Activated CD4-positive, alpha-beta T cell treated with anti-CD3 and anti-CD28 coated beads for 36 hours (primary cell): ENCODE measurements at regions not wholly inside any gene's neighbourhood (a gene's known extent, or its start where the extent isn't known, plus 50 kb on each side); places are given as distances from the start of the nearest gene placed in this dataset.

ENCODE experiments used
- ATAC-seq: fragments of 200-7000 bp; cut with Tn5 transposase; one replicate; pipeline ENCODE4 v1.10.0; 2021; ENCODE audit warnings: mild to moderate bottlenecking, moderate library complexity
- CTCF ChIA-PET: fragments of 350-600 bp; sonication (Branson Sonifier 250); formaldehyde crosslinking; loops from one replicate; lab custom pipeline; 2021; ENCODE audit warnings: antibody characterized with exemption; lab: Charles Lee
- POLR2A ChIA-PET: fragments of 350-600 bp; sonication (Branson Sonifier 250); formaldehyde crosslinking; loops from one replicate; lab custom pipeline; 2021; ENCODE audit warnings: antibody characterized with exemption, inconsistent platforms; lab: Charles Lee
- DNase-seq: peaks from one replicate; pipeline ENCODE4 v3.0.0-alpha.2; 2020
- H3K27ac Mint-ChIP-seq: one replicate; pipeline ENCODE4 v1.8.0; 2021; ENCODE audit warnings: mixed read lengths
- H3K27me3 Mint-ChIP-seq: one replicate; pipeline ENCODE4 v1.8.0; 2021; ENCODE audit warnings: mixed read lengths
- H3K36me3 Mint-ChIP-seq: one replicate; pipeline ENCODE4 v1.8.0; 2021; ENCODE audit warnings: low read depth, mixed read lengths
- H3K4me1 Mint-ChIP-seq: one replicate; pipeline ENCODE4 v1.8.0; 2021; ENCODE audit warnings: mixed read lengths
- H3K4me3 Mint-ChIP-seq: one replicate; pipeline ENCODE4 v1.8.0; 2021; ENCODE audit warnings: mild to moderate bottlenecking, moderate library complexity, mixed read lengths
- H3K9me3 Mint-ChIP-seq: one replicate; pipeline ENCODE4 v1.8.0; 2021; ENCODE audit warnings: low read depth, mixed read lengths
- intact Hi-C, 2 experiments: fragments of 100-400 bp; cut with DNase I in 1 of 2; cut with micrococcal nuclease in 1 of 2; formaldehyde crosslinking; loops; one replicate each; pipeline versions ENCODE4 v1.14.2 to v1.15.1; 2022 to 2024; cut with DNase I, micrococcal nuclease

GRCh38 chr20:11810311-11811083, 107.2 kb upstream of the BTBD3 start:
- no peaks in the 10 kb centered on the region for H3K9me3 Mint-ChIP-seq
- H3K4me3 Mint-ChIP-seq: no peak overlapping the region
- ChIA-PET CTCF (no interaction called here), POLR2A (no interaction called here)
- intact Hi-C loops: no loop called here
- H3K27ac Mint-ChIP-seq: no peak overlapping the region
- H3K36me3 Mint-ChIP-seq: no peaks in the 10 kb centered on the region
- H3K4me1 Mint-ChIP-seq: no peaks in the 10 kb centered on the region
- no peak for DNase-seq
- ATAC-seq: no peak
- H3K27me3 Mint-ChIP-seq: no peaks in the 10 kb centered on the region

GRCh38 chr20:11813106-11813890, 104.4 kb upstream of the BTBD3 start:
- H3K36me3 Mint-ChIP-seq: no peaks in the 10 kb centered on the region

DNA sequence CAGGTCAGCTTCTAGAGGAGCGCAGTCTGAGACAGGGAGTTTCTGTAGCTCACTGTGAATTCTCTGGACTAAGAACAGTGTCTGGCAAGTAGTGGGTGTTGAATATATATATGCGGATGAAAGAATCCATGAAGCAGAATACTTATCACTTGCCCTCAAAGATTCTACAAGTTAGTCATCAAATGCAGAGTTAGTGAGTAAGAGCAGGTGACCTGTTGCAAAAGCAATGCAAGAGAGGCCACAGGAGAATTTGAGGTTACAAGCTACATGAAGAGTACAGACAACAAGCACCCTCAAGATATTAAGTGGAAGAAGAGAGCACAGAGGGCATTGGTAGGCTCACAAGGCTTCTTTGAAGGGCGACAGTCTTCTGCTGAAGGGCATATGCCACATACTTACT, 103.4 kb upstream of the BTBD3 start:
- Mint-ChIP-seq H3K27ac (no peak overlapping the region), H3K9me3 (no peaks in the 10 kb centered on the region), H3K4me3 (no peak overlapping the region), H3K27me3 (peaks cover 3% of the 10 kb centered on the region), H3K36me3 (no peaks in the 10 kb centered on the region), H3K4me1 (no peaks in the 10 kb centered on the region)
- ATAC-seq: no peak
- intact Hi-C loops: no loop called here
- DNase-seq: no peak
- POLR2A ChIA-PET: no interaction called here
- CTCF ChIA-PET: no interaction called here

More at GRCh38 chr20:11813106-11813890, 104.4 kb upstream of the BTBD3 start:
- ChIA-PET CTCF (no interaction called here), POLR2A (no interaction called here)
- no peaks in the 10 kb centered on the region for H3K4me1 Mint-ChIP-seq
- no peaks in the 10 kb centered on the region for H3K9me3 Mint-ChIP-seq
- intact Hi-C loops: no loop called here
- DNase-seq (no peak), ATAC-seq (no peak)
- H3K27me3 Mint-ChIP-seq: peaks cover 3% of the 10 kb centered on the region
- no peak overlapping the region for H3K27ac Mint-ChIP-seq
- H3K4me3 Mint-ChIP-seq: no peak overlapping the region

- ChIA-PET POLR2A (no interaction called here), CTCF (no interaction called here)
- Mint-ChIP-seq H3K4me3 (no peak overlapping the region), H3K4me1 (no peaks in the 10 kb centered on the region), H3K27ac (no peak overlapping the region), H3K36me3 (no peaks in the 10 kb centered on the region), H3K27me3 (peaks cover 2% of the 10 kb centered on the region), H3K9me3 (no peaks in the 10 kb centered on the region)
- ATAC-seq (no peak), DNase-seq (no peak)
- intact Hi-C loops: no loop called here
Measured at GRCh38 chr20:11820838-11821237, 96.9 kb upstream of the BTBD3 start.

DNA sequence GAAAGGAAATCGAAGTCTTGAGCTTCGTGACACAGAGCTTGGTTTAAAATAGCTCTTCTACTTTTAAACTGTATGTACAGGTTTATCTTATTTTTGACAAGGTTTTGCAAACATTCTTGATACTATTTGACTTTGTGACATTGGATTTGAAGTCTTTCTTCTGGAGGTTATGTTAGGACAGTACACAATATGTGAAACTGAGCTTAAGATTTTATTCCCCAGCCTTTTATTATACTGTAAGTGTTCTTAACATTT, 95.2 kb upstream of the BTBD3 start:
- ATAC-seq: no peak
- no peak overlapping the region for H3K4me3 Mint-ChIP-seq
- H3K9me3 Mint-ChIP-seq: no peaks in the 10 kb centered on the region
- POLR2A ChIA-PET: no interaction called here
- H3K36me3 Mint-ChIP-seq: no peaks in the 10 kb centered on the region
- H3K4me1 Mint-ChIP-seq: no peaks in the 10 kb centered on the region
- no peak overlapping the region for H3K27ac Mint-ChIP-seq
- no peak for DNase-seq
- no peaks in the 10 kb centered on the region for H3K27me3 Mint-ChIP-seq
- intact Hi-C loops: no loop called here
- CTCF ChIA-PET: no interaction called here

- ATAC-seq (no peak), DNase-seq (no peak)
- Mint-ChIP-seq H3K27ac (no peak overlapping the region), H3K36me3 (no peaks in the 10 kb centered on the region), H3K27me3 (no peaks in the 10 kb centered on the region), H3K4me1 (no peaks in the 10 kb centered on the region), H3K9me3 (no peaks in the 10 kb centered on the region), H3K4me3 (no peak overlapping the region)
- ChIA-PET POLR2A (interaction anchor here (0.7 kb wide), 1 partner anchor 212 kb away, joined by 3 read pairs; no protein-coding TSS in a partner anchor), CTCF (no interaction called here)
- intact Hi-C loops: no loop called here
Measured at GRCh38 chr20:11826334-11826733, 91.4 kb upstream of the BTBD3 start.

DNA sequence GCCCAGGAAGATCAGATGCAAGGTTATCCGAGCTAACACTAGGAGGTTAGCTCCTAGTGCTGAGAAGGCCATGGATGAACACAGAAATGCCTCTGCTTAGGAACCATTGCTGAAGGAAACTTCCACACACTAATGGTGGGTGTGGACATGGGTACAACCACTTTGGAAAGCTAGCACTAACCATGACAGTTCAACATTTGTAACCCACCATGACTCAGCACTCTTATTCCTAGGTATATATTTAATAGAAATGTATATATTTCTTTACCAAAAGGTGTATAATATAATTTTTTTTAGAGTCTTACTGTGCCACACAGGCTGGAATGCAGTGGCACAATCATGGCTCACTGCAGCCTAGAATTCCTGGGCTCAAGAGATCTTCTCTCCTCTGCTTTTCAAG, 85.3 kb upstream of the BTBD3 start:
- Mint-ChIP-seq H3K27ac (no peak overlapping the region), H3K36me3 (no peaks in the 10 kb centered on the region), H3K27me3 (no peaks in the 10 kb centered on the region), H3K4me3 (no peak overlapping the region), H3K9me3 (no peaks in the 10 kb centered on the region), H3K4me1 (no peaks in the 10 kb centered on the region)
- ChIA-PET POLR2A (no interaction called here), CTCF (no interaction called here)
- ATAC-seq: no peak
- intact Hi-C loops: no loop called here
- no peak for DNase-seq

GRCh38 chr20:11832851-11833250, 84.8 kb upstream of the BTBD3 start:
- Mint-ChIP-seq H3K4me3 (no peak overlapping the region), H3K27me3 (no peaks in the 10 kb centered on the region), H3K4me1 (no peaks in the 10 kb centered on the region), H3K9me3 (no peaks in the 10 kb centered on the region), H3K27ac (no peak overlapping the region), H3K36me3 (no peaks in the 10 kb centered on the region)
- ChIA-PET POLR2A (no interaction called here), CTCF (no interaction called here)
- no peak for DNase-seq
- ATAC-seq: no peak
- intact Hi-C loops: no loop called here

- Mint-ChIP-seq H3K27ac (no peak overlapping the region), H3K36me3 (no peaks in the 10 kb centered on the region), H3K4me3 (no peak overlapping the region), H3K27me3 (no peaks in the 10 kb centered on the region), H3K9me3 (no peaks in the 10 kb centered on the region), H3K4me1 (no peaks in the 10 kb centered on the region)
- ATAC-seq: no peak
- no peak for DNase-seq
- intact Hi-C loops: no loop called here
- CTCF ChIA-PET: no interaction called here
- POLR2A ChIA-PET: no interaction called here
Measured at GRCh38 chr20:11833825-11834224, 83.9 kb upstream of the BTBD3 start.

- ChIA-PET CTCF (no interaction called here), POLR2A (no interaction called here)
- no peaks in the 10 kb centered on the region for H3K4me1 Mint-ChIP-seq
- ATAC-seq: no peak
- no peak for DNase-seq
- H3K27me3 Mint-ChIP-seq: no peaks in the 10 kb centered on the region
- H3K27ac Mint-ChIP-seq: no peak overlapping the region
- intact Hi-C loops: no loop called here
- H3K4me3 Mint-ChIP-seq: no peak overlapping the region
- H3K36me3 Mint-ChIP-seq: no peaks in the 10 kb centered on the region
- H3K9me3 Mint-ChIP-seq: peaks cover 1% of the 10 kb centered on the region
Measured at GRCh38 chr20:11838076-11838636, 79.5 kb upstream of the BTBD3 start.

GRCh38 chr20:11841972-11842461, 75.7 kb upstream of the BTBD3 start:
- Mint-ChIP-seq H3K27me3 (no peaks in the 10 kb centered on the region), H3K9me3 (peaks cover 1% of the 10 kb centered on the region), H3K4me3 (no peak overlapping the region), H3K36me3 (no peaks in the 10 kb centered on the region), H3K27ac (no peak overlapping the region), H3K4me1 (no peaks in the 10 kb centered on the region)
- ChIA-PET CTCF (no interaction called here), POLR2A (no interaction called here)
- intact Hi-C loops: no loop called here
- no peak for ATAC-seq
- no peak for DNase-seq

- ATAC-seq: no peak
- Mint-ChIP-seq H3K4me1 (no peaks in the 10 kb centered on the region), H3K9me3 (peaks cover 1% of the 10 kb centered on the region), H3K27me3 (no peaks in the 10 kb centered on the region), H3K36me3 (no peaks in the 10 kb centered on the region), H3K27ac (no peak overlapping the region), H3K4me3 (no peak overlapping the region)
- CTCF ChIA-PET: no interaction called here
- intact Hi-C loops: no loop called here
- POLR2A ChIA-PET: no interaction called here
- DNase-seq: no peak
Measured at GRCh38 chr20:11843289-11843688, 74.4 kb upstream of the BTBD3 start.
